ENCODE measurements at regions not wholly inside any gene's neighbourhood (a gene's known extent, or its start where the extent isn't known, plus 50 kb on each side); places are given as distances from the start of the nearest gene placed in this dataset.
A peak's percentile ranks its signal among the peaks of the same experiment; 100 is the strongest.
"Not testable (repeated sequence)": the region's sequence is repeated elsewhere in the genome, so short reads cannot be mapped to it uniquely, and the experiment has no call there.

DNA sequence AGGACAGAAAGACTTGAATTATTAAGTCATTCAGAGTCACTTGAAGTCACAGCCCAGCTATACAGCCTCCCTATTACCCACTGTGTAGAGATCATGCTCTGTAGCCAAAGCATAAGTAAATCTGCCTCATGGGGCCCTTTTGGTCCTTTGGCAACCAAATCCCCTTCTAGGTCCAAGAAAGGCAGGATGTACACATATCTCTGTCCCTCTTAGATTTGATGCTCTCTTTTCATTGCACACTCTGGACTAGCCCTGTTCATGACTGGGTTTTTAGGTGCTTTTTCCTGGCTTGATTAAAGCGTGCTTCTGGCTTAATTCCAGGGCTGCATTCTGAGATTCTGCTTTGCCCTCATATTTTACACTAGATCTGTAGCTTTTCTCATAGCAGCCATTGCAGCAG is 296.8 kb downstream of the TENT5A start:
- no peak for DNase-seq

DNA sequence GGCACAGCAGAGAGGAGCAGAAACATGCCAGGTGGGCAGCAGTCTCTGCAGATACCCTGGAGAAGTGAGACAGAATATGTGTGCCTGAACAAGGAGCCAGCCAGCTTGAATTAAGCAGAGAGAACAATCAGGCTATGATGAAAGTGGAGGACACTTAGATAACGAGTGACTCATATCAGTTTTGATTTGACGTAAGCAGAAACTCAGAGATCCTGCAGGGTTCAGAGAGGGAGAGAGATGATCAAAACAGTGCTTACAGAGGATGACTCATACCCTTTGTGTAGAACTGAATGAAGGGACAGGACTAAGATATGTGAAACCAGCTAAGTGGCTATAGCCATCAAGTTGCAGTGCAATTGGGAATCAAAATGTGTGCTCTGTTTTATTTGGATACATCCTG is 300.7 kb downstream of the TENT5A start:
- DNase-seq: peak; percentile 93

DNA sequence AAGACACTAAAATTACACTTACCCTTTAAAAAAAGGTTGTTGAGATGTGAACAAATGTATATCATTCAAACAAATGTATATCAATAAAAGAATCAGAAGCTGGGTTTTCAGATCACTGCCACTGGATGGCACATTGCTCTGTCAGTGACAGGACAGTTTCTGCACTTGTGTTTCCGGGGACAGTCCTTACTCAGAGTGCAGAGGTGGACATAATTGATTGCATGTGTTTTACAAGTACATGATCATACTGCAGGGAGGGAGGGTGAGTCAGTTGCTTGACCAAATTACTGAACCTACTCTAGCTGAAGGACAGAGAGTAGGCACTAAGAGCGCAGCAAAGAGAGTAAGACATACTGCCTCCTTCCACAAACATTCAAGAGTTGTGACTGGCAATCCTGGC is 302.3 kb downstream of the TENT5A start:
- DNase-seq: peak; percentile 73

DNA sequence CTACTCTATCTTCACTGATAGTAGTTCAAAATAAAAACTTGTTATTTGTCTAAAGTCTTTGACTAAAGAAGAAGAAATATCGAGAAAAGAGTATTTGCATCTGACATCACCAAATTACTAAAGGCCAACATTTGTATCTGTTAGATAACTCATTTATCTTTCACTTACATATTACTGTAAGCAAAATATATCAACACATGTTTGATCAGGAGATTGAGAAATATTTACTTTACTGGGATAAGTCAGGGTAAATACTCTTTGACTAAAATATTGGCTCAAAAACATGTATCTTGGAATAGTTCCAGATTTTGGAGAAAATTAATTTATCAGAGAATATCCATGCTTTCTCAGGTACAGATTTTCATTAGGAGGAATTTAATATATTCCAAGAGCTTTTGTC is 306.0 kb downstream of the TENT5A start:
- DNase-seq: peak; percentile 61

DNA sequence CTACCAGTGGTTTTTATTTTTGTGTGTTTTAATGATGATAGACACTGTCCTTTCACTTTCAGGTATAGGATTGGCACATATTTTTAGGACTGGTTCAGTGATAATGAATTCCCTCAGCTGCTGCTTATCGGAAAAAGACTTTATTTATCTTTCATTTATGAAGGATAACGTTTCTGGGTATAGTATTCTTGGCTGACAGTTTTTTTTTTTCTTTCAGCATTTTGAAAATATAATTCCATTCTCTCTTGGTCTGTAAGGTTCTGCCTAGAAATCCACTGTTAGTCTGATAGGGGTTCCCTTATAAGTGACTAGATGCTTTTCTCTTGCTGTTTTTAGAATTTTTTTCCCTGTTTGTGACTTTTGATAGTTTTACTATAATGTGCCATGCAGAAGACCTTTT is 313.1 kb downstream of the TENT5A start:
- DNase-seq: peak; percentile 35

DNA sequence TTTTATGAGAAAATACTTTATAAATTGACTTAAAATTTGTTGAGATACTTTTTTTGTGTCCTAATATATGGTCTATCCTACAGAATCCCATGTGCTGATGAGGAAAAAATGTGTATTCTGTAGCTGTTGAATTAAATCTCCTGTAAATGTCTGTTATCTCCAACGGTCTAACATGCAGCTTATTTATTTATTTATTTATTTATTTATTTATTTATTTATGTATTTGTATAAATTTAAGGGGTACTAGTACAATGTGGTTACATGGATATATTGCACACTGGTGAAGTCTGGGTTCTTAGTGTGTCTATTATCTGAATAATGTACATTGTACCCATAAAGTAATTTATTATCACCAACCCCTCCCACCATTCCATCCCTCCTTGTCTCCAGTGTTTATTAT is 315.5 kb downstream of the TENT5A start:
- DNase-seq: no peak

DNA sequence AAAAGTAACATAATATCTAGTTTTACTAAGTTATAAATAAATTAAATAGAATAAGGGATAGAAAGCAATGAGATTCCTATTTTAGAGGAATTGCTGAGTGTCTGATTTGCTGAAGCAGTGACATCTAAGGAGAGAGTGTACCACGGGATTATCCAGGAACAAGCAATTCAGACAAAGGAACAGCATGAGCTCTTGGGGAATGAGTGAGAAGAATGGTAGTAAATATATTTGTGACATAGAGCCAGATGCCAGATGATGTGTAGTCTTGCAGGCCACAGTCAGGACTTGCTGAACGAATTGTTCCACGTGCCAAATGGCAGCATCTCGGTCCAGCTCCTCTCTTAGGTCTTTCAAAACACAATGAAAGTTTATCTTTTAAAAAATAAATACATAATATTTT is 339.2 kb downstream of the TENT5A start:
- no peak for DNase-seq

DNA sequence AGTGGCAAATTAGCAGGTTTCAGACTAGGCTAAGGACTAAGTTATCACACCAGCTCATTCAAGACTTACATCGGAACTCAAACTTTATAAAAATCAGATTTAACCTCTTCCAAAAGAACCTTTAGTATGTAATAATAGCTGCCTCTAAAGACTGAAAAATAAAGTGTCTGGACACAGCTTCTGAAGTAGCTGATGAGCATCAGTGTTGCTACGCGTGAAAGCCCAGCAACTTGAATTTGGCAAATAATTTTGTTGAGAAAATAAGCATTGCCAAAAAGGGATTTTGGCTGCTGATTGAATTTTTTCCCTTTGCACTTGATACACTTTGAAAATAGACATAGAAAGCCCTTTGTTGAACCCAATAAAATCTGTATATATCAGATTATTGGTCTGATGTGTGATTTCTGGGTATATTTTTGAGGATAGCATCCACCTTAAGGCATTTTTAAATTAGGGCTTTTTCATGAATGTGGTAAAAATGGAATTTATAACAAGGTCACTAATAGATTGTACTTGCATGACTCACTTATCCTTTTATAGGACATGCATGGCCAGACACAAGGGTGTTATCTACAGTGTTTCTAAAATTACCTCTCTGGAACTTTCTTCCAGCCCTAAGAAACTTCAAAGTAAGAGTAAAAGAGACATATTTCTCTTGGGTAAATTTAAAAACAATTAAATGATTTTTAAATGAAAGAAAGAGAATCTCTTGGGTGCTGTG is 350.4 kb downstream of the TENT5A start:
- DNase-seq: no peak

DNA sequence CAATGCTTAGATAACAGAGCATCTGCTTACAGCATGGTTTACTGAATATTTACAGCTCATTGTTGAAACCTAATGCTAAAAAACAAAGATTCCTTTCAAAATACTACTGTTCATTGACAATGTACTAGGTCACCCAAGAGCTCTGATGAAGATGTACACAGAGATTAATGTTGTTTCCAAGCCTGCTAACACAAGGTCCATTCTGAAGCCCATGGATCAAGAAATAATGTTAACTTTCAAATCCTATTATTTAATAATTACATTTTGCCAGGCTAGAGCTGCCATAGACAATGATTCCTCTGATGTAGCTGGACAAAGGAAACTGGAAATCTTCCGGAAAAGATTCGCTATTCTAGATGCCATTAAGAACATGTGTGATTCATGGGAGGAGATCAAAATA is 355.6 kb downstream of the TENT5A start:
- DNase-seq: no peak

DNA sequence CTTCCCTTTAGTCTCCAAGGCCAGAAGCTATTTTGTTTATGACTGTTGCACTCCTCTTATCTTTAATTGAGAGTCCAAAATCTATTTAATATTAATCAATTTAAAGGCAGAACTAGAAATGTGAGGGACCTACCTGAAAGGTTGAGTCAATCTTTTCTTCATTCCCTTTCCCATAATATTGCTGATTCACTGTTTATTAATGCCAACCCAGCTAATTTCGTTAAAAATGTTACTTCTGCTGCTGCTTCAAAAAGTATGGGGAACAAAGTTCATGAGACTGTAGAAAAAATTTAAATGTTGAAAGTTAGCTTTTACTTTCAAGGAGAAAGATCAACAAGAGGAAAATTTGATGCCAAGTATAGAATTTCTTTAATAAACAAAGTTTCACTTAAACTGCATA is 365.3 kb downstream of the TENT5A start:
- no peak for DNase-seq

DNA sequence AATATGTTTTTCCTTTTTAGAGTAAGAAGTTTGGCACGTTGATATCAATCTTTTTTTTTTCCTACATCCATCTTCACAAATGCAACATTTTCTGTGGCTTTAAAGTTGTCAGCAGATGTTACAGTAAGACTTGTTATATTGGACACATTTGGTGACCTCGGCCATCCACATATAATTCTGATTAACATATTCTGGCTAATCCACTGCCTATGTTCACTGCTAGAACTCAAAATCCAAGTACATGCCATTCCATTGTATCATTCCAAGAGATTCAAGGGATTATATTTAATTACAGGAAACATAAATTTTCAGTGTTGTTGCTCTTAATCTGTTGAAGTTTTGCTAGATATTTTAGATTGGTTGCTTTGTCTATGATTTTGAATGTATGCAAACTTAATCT is 367.6 kb downstream of the TENT5A start:
- DNase-seq: no peak

DNA sequence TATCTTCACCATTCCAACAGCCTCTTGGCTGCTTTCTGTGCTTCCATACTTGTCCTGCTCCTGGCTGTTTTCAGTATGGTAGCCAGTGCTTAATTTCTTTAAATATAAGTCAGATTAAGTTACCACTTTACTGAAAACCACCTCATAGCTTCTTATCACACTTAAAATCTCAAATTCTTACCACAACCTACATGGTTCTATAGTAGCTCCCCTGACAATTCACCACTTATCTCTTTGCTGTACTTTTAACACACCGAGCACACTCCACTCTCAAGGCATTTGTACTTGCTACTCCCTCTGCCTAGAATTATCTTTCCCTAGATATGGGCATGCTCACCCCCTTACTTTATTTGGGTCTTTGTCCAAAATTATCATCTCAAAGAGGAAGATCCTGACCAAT is 369.0 kb downstream of the TENT5A start:
- DNase-seq: no peak

DNA sequence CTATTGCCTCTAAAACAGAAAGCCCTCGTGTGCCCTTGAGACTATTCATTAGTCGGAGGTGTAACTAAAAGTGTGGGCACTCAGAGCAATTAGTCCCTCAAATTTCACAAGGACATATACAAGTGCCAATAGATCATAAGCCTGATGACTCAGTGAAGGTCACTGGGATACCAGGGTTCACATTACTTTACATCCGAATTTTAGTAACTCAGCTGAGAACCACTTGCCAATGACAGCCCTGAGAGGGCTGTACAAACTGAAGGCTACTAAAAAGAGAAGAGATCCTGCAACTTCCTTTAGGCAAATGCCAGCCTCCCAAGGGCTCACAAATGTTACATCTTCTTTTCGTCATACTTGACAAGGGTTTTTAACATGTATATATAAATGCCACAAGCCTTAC is 369.6 kb downstream of the TENT5A start:
- DNase-seq: no peak

DNA sequence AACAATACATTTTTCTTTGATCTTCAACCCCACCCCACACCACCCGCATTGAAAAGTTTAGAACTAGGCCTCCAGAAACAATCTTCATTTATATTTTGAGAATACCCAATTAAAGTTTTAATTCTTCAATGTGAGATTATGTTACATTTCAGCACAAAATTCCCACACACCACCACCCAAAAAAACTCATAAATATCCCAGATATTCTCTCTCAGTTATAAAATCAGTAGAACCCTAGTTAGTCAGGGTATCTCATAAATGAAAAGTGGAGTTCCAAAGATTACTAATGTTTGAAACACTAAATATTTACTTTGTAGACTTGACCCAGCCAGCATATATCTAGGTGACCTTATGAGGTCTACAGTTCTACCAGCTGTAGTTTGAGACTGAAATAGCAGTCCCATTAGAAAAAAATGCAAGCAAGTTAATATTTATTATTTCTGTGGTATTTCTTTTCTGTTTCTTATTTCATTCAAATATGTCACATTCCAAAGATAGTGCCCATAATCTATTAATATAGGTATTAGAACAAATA is 371.0 kb downstream of the TENT5A start:
- DNase-seq: no peak

DNA sequence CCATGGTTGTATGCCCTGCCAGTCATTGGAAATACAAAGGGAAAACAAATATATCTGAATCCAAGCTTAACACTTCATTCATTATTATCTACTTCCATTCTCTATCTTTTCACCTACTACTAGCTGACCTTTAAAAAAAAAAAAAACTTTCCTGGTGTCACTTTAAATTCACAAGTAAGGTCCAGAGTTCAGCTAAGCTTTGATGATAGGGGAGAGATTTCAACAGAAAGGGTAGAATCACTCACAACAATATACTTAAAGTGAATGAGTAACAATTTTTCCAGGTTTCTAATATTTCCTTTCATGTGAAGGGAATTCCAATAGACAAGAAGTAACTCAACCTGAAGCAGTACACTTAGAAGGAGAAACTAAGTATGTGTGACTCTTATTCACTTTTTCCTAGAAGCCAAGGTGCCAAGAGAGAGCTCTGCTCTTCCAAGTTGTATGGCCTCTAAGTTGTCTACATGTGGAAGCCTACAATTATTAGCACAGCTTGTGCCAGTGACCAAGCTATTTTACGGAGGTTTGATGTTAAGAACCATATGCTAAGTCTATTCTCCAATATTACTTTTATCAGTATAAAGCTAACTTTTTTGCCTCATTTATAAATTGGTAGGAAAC is 371.7 kb downstream of the TENT5A start:
- no peak for DNase-seq

DNA sequence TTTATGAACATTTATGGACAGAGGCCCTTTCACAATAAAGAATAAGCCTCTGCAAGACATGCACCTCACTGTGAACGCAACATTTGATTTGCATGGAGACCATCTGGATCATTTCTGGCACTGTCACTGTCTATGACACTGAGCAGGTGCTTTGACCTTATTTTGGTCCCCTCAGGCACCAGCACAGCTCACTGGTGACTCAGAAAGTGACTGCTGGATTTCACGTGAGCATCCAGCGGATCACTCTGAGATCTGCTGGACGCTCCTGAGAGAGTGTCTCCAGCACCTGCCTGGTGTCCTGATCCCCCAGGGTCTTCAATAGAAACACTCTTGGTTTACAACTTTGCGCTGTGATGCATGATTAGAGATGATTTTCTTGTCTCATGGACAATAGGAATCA is 375.7 kb downstream of the TENT5A start:
- no peak for DNase-seq

DNA sequence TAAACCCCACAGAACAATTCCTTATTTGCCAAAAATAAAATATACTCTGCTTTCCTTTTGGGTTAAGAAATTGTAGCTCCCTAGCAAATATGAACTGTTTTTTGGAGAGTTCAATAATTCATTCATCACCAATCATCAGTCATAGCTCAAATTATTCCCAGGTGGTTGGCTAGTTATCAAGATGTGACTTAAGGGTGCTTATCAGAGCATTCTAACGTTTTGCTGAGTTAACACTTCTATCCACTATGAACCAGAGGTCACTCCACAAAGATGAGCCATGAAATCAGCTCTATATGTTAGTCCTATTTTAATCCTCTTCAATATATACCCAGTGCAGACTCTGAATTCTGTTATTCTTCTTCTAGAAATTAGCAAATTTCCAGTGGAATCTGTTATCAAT is 379.1 kb downstream of the TENT5A start:
- DNase-seq: no peak

DNA sequence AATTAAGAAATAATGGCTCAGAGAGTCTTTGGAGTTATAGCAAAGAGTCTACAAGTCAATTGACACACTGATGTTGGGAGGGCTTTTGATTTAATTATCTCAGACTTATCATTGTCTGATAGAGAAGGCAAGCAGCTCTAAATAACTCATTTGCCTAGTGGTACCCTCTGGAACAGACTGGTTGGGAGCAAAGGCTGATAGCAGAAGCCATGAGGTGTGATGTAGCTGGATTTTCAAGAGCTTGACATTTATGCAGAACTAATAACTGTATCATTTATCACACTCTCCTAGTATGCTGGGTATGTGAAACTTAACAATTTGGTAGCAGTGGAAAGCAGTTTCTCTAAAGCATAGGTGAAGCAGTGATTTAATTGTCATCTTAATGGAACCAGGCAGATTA is 380.6 kb downstream of the TENT5A start:
- no peak for DNase-seq

DNA sequence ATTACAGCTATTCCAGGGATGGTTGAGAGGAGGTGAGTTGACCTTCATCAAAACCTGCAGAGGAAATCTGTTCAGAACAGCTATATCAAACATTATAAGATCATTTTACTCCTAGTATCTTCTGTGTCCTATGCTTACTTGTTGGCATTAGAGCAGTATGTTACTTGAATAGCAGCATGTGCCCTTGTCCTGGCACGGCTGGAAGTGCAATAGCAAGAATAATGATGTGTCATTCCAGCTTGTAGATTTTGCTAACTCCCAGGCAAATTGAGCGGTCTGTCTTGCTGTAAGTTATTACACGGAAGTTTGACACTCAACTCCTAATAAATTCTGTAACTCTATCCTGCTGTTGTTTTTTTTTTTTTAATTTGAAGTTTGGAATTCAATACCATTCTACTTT is 385.5 kb downstream of the TENT5A start:
- no peak for DNase-seq

DNA sequence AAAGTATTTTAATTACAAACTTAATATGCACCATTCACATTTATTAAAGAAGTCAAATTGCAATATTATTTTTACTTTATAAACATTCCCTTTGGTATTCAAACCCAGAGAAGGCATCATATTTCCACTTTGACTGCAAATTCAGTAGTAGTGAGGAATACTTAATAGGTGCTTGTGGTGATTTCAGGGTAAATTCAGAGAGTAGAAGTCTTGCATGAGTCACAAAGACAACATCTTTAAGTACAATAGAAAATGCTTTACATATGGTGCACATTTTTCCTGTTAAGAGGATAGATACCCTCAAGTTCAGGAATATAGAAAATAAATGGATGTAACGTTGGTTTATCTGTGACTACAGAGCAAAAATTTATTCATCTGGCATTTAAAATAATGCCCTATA is 390.2 kb downstream of the TENT5A start:
- no peak for DNase-seq

DNA sequence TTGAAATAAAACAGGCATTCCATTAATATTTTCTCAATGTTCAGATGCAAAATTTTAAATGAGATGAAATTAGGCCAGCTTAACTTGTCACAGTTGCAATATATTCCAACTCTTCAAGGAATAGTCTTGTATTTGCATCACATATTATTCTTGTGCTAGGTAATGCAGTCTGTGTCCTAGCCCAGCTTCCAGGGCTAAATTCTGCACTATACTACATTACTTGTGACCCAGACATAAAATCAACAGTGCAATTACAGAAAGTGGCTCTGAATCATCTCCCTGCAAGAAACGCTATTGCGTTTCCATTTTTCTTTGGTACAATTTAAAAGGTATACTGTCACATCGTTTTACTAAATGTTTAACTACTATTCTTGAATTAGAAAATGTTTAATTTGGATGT is 399.2 kb downstream of the TENT5A start:
- no peak for DNase-seq

DNA sequence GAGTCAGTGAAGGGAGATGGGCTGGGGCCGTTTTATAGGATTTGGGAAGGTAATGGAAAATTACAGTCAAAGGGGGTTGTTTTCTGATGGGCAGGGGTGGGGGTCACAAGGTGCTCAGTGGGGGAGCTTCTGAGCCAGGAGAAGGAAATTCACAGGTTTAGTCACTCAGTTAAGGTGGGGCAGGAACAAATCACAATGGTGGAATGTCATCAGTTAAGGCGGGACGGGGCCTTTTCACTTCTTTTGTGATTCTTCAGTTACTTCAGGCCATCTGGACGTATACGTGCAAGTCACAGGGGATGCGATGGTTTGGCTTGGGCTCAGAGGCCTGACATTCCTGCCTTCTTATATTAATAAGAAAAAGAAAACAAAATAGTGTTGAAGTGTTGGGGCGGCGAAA is 408.5 kb downstream of the TENT5A start:
- DNase-seq: not testable (repeated sequence)

DNA sequence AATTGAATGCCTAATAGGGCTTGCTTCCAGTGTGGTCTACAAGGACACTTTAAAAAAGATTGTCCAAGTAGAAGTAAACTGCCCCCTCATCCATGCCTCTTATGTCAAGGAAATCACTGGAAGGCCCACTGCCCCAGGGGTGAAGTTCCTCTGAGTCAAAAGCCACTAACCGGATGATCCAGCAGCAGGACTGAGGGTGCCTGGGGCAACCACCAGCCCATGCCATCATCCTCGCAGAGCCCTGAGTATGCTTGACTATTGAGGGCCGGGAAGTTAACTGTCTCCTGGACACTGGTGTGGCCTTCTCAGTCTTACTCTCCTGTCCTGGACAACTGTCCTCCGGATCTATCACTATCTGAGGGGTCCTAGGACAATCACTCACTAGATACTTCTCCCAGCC is 411.5 kb downstream of the TENT5A start:
- no peak for DNase-seq

DNA sequence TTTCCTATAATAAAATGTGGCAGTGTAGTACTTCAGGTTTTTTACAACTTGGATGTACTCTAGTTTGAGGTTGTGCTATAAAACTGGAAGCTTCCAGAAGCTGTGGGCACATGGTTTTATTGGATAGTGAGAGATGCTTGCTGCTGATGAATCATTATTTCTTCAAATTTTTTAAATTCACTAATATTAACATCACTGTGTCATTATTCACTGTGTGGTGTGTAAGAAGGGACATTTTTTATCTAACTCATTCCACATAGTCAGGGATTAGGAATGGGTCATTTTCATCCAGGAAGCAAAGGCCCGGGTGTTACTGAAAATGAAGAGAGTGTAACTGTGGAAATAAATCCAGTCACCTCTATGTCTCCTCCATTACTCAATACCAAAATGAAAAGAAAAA is 421.0 kb downstream of the TENT5A start:
- no peak for DNase-seq

DNA sequence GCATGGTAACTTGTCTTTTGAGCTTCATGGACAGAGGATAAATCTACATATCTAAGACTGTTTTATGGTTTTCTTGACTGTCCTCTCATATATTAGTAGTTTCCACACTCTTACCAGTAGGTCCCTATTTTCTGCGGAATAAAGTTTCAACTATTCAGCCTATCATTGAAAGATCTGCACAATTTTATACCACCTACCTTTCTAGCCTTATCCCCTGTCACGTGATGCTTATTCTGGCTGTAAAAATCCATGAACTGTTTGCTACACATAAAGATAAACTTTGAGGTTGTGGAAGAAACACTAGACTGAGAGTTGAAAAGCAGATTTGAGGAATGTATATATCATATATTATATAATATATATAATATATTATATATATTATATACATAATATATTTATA is 423.8 kb downstream of the TENT5A start:
- no peak for DNase-seq

Data from OCI-M1 (cell line).